Colon (tissue), 2 donors: ENCODE measurements at regions not wholly inside any gene's neighbourhood (a gene's known extent, or its start where the extent isn't known, plus 50 kb on each side); places are given as distances from the start of the nearest gene placed in this dataset.

Experiments used
- FAIRE-seq: peaks from 2 replicates; lab custom pipeline; 2012; peaks lifted over from hg19 to GRCh38; lab: Jason Lieb, UNC
- donor health status: control.
- donor health status: control.

DNA sequence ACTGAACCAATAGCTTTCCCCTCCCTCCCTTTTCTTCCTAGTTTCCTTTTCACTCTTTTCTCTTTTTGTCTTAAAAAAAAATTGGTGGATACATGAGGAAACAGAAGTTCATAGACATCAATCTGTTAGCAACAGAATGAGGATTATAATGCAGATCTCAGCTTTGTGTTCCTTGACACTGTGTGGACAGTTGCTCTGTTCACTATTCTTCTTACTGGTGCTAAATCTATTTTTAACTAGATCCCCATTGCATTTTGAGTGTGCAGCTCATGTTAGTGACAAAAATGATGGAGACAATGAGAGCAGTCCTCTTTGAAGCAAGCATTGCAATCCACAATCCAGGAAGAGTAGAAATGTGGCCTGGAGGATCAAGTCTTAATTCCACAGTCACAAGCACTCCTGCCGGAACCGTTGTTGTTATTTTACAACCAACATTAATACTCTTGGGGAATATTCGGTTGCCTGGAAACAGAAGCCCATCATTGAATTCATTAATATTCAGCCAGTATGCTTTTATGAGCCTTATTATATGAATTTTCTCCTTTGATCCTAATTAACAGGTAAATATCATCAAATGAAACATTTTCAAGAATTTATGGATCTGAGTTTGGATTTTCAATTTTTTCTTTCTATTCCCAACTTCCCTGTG lies 1016.8 kb downstream of the NTRK3 start:
- no peak for FAIRE-seq

DNA sequence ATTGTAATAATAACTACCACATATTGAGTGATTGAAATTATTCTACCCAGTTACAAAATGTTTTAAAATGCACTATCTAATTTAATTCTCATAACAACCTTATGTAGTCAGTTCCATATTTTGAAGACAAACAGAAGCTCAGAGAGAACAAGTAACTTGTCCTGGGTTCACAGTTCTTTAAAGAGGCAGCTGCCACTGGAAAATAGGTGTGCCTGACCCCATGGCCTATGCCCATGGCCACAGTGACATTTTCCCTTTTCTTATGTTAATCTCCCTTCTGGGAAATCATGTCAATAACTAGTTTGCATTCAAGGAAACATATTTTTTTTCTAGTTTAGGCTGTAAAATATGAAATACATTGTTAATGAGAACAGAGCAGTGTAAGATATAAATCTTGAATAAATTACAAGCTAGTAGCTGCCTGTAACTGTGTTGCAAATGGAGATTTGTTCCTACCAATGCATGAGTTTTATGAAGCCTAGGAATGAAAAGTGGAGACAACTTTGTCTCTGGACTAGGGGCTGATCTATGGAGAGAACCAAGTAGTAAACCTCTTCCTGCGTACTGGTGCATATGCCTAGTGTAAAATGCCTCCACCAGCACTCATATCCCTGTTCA lies 1018.0 kb downstream of the NTRK3 start:
- FAIRE-seq = no peak

DNA sequence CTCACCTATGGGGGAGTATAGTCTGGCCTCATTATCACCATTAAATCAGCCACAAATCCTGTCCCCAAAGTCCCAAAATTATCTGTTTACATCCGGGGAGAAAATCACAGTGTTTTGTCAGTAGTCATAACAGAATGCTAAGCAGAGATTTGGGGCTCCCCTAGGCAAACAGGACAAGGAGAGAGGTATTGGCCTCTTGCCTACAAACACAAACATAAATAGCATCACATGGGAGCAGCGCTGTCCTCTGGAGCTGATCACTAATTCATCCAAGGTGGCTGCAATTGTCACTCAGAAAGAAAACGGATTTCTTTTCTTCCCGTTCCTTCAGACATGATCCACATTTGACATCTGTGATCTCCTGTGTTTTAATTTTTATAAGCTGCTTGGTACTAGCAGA lies 1028.1 kb downstream of the NTRK3 start:
- FAIRE-seq = no peak

DNA sequence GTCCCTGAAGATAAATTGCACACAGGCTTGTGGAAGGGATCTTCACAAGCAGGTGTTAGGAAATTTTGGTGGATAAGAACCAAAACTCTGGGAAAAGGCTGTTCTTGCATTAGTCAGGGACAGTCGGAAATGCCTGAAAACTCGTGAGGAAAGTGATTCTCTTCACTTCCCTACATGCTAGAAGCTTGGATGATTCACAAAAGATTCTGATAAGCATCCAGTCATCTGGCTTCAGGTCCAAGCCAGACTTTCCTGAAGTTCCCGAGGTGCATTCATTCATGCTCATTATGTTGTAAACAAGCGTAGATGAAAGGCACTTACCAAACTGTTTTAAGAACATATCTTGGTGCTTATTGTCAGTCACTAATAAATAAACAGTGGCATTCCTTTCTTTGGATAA lies 1028.7 kb downstream of the NTRK3 start:
- no peak for FAIRE-seq

DNA sequence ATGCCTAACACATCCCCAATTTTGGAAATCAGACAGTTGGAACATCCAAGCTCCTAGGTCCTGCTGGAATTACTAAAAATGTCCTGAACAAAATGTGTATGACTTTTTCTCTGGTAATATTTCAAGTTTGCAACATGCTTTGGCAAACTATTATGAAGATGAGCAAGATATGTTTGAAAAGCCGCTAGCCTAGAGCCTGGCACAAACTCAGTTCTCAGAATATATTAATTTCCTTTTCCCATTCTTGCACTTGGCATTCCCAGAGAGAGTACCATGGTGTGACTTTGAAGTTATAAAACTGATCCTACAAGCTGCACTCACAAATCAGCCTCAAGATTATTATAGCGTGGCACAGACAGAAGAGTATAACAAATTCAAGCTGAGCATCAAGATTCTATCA lies 1031.1 kb downstream of the NTRK3 start:
- no peak for FAIRE-seq

DNA sequence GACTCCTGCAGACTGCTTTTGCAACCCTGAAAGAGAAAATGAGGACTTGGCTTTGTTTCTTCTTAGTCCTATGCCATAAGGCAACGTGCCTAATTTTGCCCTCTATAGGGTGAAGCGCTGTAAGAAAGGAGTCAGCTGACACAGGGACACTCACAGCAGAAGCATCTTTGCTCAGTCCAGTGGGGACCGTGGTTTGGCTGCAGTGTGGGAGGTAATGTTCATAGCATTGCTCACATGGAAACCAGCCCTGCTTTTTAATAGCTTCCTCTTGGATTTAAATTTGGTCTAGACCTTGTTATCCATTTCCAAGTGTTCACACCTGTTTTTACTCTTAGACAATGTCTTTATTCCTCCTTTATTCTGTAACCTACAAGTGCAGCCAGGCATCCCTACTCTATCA lies 1032.1 kb downstream of the NTRK3 start:
- FAIRE-seq = no peak

DNA sequence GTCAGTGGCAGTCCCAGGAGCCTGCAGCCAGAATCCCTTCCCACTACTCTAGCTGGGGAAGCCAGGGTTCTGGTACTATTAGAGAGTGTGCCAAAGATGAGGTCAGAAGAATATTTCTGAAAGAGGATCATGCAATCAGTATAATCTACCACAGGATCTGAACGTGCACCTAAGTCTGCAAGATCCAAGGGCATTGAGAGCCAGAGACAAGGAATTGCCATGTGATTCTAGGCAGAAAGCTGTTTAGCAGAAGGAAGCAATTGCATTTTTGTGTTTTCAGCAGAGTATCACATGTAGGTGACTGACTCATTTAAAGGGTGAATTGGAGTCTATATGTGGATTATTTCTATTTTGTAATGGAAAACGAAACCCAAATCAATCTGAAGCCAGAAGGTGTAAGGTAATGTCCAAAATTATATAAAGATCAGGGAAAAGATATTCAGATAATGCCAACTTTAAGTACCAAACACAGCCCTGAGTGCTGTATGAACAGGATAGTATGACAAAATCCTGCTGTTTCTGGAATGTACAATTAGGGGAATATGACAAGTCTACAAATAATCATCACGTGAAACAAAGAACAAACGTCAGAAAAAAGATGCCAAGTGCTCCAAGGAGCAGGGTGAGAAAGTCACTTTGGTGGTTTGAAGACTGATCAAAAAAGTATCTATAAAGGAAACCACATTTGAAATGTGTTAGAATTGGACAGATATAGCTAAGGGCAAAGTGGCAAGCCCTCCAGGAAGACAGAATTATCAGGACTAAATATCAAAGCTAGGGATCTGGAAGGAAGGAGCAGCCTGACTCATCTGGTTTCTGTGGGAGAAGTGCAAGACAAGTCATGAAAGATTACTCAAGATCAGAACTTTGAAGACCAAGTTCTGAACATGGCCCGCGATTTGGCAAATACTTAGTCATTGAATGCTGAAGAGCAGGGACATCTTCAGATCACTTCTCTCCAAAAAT lies 1036.6 kb downstream of the NTRK3 start:
- FAIRE-seq = no peak

DNA sequence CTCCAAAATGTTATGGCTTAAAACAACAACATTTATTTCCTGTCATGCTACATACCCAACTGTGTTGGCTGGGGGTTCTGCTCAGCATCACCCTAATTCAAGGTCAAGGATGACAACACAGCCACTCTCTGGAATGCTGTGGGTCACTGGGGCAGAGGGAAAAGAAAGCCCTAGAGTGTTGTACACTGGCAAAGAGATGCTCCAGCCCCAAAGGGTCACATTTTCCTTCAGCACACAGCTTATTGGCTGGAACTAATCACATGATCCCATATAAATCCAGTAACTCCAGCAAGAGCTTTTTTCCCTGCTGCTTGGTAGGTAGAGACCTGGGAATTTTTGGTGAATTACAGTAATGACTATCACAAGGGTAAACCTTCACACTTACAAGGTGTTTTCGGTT lies 1041.4 kb downstream of the NTRK3 start:
- FAIRE-seq = no peak

DNA sequence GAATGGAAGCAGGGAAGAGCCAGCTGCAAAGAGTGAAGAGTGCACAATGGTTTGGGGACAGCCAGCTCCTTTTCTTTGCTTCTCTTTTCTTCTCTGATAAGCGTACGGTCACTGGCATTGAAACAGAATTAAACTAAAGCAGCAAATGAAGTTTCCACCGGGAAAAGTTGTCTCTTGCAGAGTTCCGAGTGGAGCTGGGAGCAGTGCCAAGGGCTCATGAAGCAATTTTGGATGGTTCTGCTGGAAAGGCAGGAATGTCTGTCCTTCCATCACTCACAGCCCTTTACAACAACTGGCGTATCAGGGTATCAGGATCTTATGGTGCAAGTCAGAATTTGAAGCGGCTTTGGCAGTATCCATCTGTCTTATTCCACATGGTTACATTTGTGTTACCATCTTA lies 1042.9 kb downstream of the NTRK3 start:
- FAIRE-seq = no peak

DNA sequence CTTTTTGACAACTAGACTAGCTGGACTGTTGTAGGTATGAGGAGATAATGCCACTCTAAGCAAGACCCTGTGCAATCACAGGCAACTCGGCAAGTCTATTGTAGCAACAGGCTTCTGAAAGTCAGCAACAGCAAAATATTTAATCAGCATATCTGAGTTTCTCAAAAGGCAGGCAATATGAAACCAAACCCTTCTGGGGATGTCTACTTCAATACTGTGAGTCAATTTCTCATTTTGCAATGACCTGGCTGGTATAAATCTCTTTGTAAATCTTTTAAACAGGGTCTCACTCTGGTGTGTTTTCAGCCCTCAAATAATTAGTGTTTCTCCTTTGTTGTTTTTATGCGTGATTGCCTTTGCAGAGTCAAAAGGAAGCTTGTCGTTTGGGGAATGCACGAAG lies 1044.5 kb downstream of the NTRK3 start:
- no peak for FAIRE-seq

DNA sequence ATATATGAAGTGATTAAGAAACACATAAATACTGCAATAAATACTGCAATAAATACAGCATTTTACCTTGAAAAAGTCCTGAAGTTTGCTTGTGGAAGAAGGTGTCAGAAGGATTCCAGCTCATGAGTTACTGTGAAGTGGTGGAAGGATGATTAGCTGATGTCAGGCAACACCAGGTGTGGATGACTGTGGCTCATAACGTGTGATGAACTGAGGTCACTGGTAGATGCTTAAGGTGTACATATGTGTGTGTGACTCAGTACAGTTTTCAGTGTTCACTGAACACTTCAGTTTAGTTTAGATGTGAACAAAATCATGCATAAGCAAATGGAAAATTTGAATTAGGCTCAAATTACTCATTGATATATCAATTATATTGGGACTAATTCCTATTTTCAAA lies 1045.0 kb downstream of the NTRK3 start:
- FAIRE-seq = no peak

DNA sequence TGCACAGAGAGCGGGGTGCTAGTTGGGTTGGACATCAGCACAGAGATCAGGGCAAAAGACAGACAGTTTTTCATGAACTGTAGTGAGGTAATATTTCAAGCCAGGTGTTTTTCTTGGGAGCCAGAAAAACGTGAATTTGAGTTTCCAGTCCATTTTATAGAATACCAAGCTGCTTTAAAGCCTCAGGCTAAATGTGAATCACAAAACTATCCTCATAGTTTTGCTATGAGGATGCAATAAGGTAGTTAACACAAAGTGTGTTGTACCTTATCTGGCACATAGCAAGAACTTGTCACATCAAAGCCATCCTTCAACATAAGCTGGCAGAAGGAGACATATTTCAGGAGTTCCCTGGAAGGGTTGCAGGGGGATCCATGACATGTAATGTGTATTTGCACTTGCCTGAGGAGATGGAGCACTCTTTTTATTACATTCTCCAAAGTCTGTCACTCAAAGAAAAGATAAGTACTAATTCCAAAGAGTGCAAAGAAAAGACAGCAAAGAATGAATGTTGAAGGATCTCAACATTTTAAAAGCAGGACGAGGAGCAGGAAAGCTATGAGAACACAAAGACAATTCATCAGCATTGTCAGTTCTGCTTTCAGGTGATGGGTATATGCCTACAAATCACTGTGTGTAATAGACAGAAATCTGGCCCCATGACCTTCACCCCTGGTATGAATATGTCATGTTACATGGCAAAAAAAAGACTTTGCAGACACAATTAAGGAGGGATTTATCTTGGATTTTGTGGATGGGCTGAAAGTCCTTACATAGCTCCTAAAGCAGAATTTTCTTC lies 1046.4 kb downstream of the NTRK3 start:
- FAIRE-seq = no peak

DNA sequence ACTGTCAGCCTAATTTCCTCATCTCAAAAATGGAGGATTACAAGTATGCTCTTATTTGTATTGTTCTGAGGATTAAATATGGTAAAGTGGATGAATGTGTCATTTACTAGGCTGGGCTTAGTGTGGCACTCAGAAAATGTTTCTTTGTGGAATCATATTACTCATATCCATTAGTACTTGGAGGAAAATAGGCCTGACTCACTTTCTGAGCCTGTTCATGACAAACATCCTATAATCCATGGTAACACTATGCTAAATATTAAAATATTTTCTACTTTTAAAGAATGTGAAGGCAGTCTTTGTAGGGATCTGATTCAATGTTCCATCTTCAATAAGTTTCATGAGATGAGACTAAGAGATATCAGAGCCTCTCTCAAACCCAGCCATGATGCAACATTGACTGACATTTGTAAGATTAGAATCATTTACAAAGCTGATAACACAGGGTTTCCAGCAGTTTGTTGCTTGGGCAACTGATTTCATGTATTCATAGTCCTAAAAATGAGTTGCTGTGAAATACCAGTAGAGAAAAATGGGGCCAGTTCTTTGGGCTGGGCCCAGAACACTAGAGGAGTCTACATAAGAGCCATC lies 1048.5 kb downstream of the NTRK3 start:
- FAIRE-seq = no peak

DNA sequence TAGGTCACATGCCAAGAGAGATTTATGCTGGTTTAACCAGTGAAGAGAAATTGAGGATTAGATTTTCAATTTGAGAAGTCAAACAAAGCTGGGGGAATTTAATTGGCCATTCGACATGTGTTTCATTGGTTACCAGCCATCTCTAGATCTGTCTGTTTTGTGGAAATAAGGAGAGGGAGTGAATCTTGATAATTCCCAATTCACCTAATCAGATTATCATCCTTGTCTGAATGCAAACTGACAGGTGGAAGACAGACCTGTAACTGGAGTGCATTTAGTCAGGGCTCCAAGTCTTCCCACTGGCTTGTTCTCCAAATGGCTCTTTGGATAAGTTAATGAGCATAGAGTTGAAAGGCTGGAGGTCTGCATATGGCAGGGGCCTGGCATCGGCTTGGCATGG lies 1049.3 kb downstream of the NTRK3 start:
- FAIRE-seq = no peak

DNA sequence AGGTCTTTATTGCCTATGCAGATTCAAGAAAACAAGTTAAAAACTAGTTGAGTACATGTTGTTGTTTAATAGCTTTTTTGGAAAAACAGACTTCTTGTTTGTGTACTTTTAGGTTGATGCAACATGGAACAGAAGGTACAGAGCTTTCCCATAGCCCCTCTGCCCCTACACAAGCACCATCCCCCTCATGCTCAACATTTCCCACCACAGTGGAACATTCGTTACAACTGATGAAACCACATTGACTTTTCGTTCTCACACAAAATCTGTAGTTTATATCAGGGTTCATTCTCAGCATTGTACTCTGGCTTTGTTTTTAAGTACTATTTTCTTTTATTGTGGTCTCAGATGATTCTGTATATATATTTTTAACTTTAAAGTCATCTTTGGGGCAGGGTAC lies 1054.6 kb downstream of the NTRK3 start:
- no peak for FAIRE-seq

DNA sequence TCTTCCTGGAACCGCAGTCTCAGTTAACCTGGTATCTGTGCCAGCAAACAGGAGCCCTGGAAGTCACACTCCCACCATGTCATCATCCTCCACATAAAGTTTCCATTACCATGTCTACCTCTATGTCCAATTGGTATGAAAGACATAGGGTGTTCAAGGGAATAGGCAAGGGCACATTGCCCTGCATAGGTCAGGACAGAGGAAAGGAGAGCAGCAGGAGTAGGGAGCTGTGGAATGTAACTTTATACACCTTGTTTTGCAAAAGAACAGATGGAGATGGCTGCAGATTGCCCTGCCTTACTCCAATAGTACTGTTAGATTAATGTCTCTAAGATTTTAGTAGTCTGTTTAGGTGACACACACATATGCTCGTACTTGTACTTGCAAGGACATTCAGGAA lies 1056.4 kb downstream of the NTRK3 start:
- no peak for FAIRE-seq

DNA sequence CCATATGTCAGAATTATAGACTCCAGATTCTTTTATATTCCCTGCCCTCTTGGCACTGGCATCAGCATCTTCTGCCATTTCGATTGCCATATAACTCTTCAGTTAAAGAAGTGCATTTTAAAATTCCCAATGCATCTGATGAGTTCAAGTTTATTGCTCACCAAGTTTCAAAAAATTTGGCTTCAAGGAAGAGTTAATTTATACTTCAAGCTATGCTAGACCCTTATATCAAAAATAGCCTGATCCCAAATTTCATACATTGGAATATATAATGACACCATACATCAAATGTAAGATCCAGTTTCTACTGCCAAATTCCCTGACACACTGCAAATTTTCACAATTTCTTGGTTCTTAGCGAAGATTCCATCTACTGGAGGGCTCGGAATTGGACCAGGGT lies 1058.6 kb downstream of the NTRK3 start:
- FAIRE-seq = no peak

DNA sequence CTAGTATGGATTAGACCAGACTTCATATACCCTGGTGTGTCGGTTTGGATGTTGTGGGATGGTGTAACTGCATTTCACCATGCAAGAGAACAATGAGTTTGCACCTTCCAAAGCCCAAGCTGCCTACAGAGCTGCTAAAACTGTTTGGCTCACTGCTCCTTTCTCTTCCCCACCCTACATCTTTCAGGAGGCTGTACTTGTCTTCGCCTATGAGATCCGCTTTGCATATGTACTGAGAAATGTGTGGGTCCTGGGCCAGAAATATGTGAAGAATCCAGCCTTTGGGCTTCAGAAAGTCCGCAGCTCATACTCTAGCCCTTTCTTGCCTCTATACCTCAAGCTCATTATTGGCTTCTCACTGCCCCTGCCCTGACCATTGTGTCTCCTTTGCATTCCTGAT lies 1060.0 kb downstream of the NTRK3 start:
- FAIRE-seq = no peak

DNA sequence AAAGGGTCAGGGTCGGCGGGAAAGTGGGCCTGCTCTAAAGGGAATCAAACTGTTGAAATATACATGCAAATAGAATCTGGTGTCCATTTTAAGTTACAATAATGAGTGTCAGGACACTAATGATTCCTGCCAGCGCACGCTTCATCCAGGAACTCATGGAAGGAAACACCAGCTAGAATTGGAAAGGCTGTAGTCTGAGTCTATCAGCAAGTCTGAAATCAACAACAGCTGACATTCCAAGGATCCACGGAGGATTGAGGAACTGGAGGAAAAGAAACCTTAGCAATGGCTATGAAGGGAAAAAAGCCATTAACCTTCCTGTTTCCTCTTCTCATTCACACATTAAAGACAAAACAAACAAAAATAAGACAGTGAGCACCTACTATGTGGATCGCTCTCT lies 1063.1 kb downstream of the NTRK3 start:
- FAIRE-seq = no peak

DNA sequence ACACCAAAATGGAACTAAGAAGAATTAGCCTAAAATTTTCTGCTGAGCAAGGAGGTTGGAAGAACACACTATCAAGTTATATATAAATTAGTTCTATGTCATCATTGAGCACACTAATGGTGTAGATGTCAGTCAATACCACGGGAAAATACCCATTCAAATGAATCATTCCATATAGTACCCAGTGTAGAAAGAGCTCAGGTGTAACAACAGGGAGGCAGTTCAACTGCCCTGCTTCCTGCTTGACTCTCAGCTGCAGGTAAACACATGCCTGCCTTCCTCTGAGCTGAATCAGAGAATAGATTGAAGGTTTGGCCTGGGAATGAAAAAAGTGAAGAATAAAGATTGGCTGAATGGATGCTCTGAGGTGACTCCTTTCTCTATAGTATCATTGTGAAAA lies 1088.0 kb downstream of the AGBL1 start:
- FAIRE-seq = no peak

DNA sequence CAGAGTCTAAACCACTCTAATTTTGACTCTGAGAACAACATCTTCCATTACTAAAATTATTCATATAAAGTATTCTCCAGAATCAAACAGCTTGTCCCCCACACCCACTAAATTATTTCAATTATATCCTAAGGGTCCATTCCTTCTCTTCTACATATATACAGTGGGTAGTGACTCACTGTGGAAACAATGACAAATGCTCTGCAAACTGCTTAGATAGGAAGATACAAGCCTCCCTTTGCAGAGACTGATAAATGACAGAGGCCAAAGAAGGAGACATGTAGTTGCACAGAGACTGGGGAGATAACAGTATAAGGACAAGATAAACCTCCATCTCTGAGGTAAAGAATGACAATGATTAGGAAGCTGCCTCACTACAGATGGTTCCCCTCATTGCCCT lies 1087.4 kb downstream of the AGBL1 start:
- FAIRE-seq = no peak

DNA sequence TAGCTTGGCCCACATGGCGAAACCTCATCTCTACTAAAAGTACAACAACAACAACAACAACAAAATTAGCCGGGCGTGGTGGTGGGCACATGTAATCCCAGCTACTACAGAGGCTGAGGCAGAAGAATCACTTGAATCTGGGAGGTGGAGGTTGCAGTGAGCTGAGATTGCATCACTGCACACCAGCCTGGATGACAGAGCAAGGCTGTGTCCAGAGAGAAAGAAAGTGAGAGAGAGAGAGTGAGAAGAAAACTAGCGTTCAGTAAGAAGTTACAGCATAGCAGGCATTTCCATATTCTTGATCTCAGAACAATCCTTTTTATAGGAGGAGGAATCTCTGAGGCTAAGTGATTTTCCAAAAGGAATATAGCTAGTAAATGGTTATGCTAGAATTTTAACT lies 1076.1 kb downstream of the AGBL1 start:
- FAIRE-seq = no peak
